Nephron progenitor cell (in vitro differentiated cells): ENCODE measurements at regions not wholly inside any gene's neighbourhood (a gene's known extent, or its start where the extent isn't known, plus 50 kb on each side); places are given as distances from the start of the nearest gene placed in this dataset.

Experiments
- DNase-seq: peaks from one replicate; pipeline ENCODE4 v3.0.0; 2021
- H3K27ac Mint-ChIP-seq: 2 replicates; pipeline ENCODE4 v1.8.0; 2021; ENCODE audit warnings: mild to moderate bottlenecking, moderate library complexity, mixed read lengths
- H3K27me3 Mint-ChIP-seq: 2 replicates; pipeline ENCODE4 v1.8.0; 2021; ENCODE audit warnings: mild to moderate bottlenecking, low read depth, mixed read lengths; ENCODE audit not compliant: poor library complexity
- H3K36me3 Mint-ChIP-seq: 2 replicates; pipeline ENCODE4 v1.8.0; 2021; ENCODE audit warnings: low read depth, mixed read lengths
- H3K4me1 Mint-ChIP-seq: 2 replicates; pipeline ENCODE4 v1.8.0; 2021; ENCODE audit warnings: mixed read lengths
- H3K4me3 Mint-ChIP-seq: 2 replicates; pipeline ENCODE4 v1.8.0; 2021; ENCODE audit warnings: mild to moderate bottlenecking, moderate library complexity, mixed read lengths
- H3K9me3 Mint-ChIP-seq: 2 replicates; pipeline ENCODE4 v1.8.0; 2021; ENCODE audit warnings: mild to moderate bottlenecking, moderate library complexity, mixed read lengths
- TF ChIP-seq, protein P1 (sequence below): fragments of 200-600 bp; sonication (generic); IDR thresholded peaks from 2 replicates; pipeline ENCODE4 v1.5.0; 2021; ENCODE audit warnings: antibody characterized with exemption

DNA sequence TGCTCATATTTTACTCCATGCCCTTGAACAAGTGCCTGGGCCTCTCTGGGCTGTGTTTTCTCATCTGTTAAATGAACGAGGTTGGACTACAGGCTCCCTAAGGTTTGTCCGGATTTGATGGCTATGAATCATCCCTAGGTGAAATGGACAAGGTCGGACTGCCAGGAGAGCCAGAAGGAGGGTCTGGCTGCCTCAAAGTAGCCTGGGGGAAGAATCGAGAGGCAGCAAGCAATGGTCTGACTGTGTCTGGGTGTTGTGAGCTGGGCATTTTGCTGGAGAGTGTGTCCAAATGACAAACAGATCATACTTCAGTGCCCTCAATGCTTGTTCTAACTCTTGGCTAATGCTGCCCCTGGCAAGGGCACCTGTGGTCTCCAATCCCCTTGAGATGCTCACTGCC lies 730.9 kb downstream of the PTPRU start:
- Mint-ChIP-seq H3K4me1 (peaks cover 20% of the 10 kb centered on the region), H3K27ac (no peak overlapping the region), H3K9me3 (no peaks in the 10 kb centered on the region), H3K27me3 (peaks cover 18% of the 10 kb centered on the region), H3K4me3 (no peak overlapping the region), H3K36me3 (no peaks in the 10 kb centered on the region)
- no peak for DNase-seq
- TF ChIP-seq, protein P1, sequence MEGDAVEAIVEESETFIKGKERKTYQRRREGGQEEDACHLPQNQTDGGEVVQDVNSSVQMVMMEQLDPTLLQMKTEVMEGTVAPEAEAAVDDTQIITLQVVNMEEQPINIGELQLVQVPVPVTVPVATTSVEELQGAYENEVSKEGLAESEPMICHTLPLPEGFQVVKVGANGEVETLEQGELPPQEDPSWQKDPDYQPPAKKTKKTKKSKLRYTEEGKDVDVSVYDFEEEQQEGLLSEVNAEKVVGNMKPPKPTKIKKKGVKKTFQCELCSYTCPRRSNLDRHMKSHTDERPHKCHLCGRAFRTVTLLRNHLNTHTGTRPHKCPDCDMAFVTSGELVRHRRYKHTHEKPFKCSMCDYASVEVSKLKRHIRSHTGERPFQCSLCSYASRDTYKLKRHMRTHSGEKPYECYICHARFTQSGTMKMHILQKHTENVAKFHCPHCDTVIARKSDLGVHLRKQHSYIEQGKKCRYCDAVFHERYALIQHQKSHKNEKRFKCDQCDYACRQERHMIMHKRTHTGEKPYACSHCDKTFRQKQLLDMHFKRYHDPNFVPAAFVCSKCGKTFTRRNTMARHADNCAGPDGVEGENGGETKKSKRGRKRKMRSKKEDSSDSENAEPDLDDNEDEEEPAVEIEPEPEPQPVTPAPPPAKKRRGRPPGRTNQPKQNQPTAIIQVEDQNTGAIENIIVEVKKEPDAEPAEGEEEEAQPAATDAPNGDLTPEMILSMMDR, result no peak

DNA sequence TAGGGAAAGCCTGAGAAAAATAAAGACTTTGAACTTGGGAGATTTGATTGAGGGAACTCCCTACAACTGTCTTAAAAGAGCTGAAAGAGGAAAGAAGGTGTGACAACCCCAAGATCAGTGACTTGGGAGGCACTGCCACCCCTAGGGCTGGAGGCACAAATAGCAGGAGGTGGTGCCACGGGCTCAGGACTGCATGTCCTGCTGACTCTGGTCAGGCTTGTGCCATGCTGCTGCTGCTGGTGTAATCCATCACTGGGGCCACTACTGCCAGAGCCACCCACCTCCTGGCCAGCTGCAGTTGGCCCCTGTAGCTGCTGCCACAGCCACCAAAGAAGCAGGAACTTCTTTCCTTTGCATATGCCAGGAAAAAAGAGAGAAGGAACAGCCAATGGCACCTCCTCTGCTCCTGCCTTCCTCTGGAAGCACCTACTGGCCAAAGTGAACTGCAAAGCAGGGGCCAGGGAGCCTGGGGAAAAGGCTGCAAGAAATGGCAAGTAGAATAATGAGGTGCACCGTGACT lies 730.3 kb downstream of the PTPRU start:
- Mint-ChIP-seq H3K4me3 (no peak overlapping the region), H3K9me3 (no peaks in the 10 kb centered on the region), H3K4me1 (peaks cover 27% of the 10 kb centered on the region), H3K27me3 (peaks cover 17% of the 10 kb centered on the region), H3K27ac (no peak overlapping the region), H3K36me3 (no peaks in the 10 kb centered on the region)
- TF ChIP-seq, protein P1, result no peak
- DNase-seq, result no peak

DNA sequence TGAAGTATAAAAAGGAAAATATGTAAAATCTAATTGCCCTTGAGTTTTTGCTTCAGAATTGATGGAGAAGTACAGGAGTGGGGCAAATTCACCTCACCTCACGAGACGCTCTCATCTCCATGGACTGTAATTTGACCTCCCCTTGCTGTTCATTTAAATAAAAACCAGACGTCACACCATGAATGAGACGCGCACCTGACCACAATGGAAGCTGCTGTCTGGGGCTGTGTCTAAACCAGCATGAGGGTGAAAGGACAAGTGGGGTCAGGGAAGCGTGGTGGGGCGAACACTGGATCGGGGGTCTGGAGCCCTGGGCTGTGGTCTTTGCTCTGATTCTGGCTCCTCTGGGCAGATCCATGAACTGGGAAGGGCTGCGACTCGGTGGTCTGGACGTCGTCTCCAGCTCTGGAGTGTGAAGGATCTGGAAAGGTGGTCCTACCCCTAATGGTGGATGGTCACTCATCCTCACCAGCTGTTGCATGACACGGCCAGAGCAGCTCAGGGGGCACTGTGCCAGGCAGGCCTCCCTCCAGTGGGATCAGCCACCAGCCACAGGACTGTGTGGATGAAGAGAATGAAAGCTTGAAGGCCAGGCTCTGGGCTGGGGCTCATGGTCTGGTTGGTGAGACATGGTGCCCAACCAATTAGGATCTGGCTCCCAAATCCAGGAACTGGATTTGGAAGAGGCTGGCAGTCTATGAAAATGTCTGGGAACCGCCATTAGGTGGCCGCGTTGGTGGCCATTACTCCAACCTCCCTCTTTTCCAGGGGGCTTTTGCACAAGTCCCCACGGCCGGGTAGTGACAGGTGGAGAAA lies 728.6 kb downstream of the PTPRU start:
- Mint-ChIP-seq H3K27me3 (peaks cover 10% of the 10 kb centered on the region), H3K36me3 (no peaks in the 10 kb centered on the region), H3K9me3 (no peaks in the 10 kb centered on the region), H3K4me1 (peaks cover 41% of the 10 kb centered on the region), H3K4me3 (no peak overlapping the region), H3K27ac (no peak overlapping the region)
- DNase-seq, result no peak
- TF ChIP-seq, protein P1, result no peak

DNA sequence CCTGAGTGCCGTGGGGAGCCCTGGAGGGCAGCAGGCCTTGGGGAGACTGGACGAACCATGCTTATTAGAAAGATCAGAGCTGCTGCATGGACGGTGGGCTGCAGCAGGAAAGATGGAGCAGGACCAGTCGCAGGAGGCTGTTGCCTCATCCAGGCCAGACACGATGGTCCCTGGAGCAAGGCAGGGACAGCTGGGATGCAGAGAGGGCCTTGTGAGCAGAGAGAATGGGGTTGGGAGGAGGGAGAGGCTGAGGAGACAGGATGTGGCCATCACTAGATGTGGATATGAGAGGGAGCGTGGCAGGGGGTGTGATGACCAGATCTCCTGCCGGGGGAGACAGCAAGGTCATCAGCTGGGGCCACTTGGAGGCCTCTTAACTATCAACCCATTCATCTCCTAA lies 727.6 kb downstream of the PTPRU start:
- H3K27me3 Mint-ChIP-seq, result peaks cover 3% of the 10 kb centered on the region
- no peaks in the 10 kb centered on the region for H3K9me3 Mint-ChIP-seq
- H3K4me1 Mint-ChIP-seq, result peaks cover 46% of the 10 kb centered on the region
- H3K27ac Mint-ChIP-seq, result no peak overlapping the region
- TF ChIP-seq, protein P1, result no peak
- DNase-seq, result no peak
- H3K4me3 Mint-ChIP-seq, result no peak overlapping the region
- no peaks in the 10 kb centered on the region for H3K36me3 Mint-ChIP-seq

DNA sequence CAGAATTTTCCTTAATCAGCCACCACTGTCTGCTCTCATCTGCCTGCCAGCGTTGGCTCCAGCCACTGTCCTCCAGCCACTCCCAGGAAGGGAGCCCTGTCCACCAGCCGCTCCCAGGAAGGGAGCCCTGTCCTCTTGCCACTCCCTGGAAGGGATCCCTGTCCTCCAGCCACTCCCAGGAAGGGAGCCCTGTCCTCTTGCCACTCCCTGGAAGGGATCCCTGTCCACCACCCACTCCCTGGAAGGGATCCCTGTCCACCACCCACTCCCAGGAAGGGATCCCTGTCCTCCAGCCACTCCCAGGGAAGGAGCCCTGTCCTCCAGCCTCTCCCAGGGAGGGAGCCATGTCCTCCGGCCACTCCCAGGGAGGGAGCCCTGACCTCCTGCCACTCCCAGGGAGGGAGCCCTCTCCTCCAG lies 726.5 kb downstream of the PTPRU start:
- Mint-ChIP-seq H3K4me3 (no peak overlapping the region), H3K4me1 (peaks cover 46% of the 10 kb centered on the region), H3K9me3 (no peaks in the 10 kb centered on the region), H3K27ac (no peak overlapping the region), H3K36me3 (no peaks in the 10 kb centered on the region), H3K27me3 (peaks cover 3% of the 10 kb centered on the region)
- DNase-seq, result no peak
- TF ChIP-seq, protein P1, result no peak

DNA sequence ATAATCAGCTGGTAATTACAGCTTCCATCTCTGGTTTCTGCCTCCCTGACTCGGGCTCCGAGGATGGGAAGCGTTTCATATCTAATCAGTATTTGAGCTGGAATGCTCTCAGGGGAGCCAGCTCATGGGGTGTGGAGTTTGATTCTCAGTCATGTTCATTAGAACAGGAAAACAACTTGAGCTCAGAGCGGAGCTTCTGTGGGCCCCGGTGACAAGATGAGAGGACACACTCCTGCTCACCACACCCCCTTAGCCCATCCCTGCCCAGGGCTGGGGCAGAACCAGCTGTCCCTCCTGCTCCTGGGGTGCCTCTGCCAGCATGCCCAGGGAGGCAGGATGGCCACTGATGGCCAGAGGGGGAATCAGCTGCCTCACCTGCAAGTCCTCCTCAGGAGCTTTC lies 726.0 kb downstream of the PTPRU start:
- Mint-ChIP-seq H3K4me1 (peaks cover 46% of the 10 kb centered on the region), H3K4me3 (no peak overlapping the region), H3K36me3 (no peaks in the 10 kb centered on the region), H3K9me3 (no peaks in the 10 kb centered on the region), H3K27ac (peak overlapping the region; percentile 76), H3K27me3 (peaks cover 3% of the 10 kb centered on the region)
- DNase-seq, result no peak
- TF ChIP-seq, protein P1, result no peak
